HG03066 (cell line): ENCODE measurements at regions not wholly inside any gene's neighbourhood (a gene's known extent, or its start where the extent isn't known, plus 50 kb on each side); places are given as distances from the start of the nearest gene placed in this dataset.
"Not testable (repeated sequence)": the region's sequence is repeated elsewhere in the genome, so short reads cannot be mapped to it uniquely, and the experiment has no call there.

Experiments
- ATAC-seq: cut with Tn5 transposase; IDR thresholded peaks from one replicate; pipeline ENCODE4 v1.9.1; 2021; ENCODE audit warnings: low read depth; ENCODE audit not compliant: unreplicated experiment

DNA sequence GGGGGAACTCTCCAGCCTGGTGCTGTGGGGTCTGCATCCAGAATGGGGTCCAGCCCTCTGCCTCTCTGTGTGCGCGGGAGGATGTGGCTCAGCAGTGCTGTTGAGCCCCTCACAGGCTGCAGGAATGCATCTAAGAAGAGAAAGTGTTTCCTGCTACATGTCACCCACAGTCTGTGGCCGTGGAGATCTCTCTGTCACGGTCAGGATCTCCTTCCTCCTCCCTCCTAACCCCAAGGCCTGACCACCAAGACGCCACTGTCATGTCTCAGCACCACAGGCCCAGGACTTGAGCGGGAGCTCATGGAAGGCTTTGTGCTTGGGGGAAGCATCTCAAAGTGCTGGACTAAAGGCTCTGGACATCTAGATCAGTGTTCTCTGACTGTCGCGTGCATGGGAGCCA lies 90.1 kb downstream of the SREK1 start:
- no peak for ATAC-seq

DNA sequence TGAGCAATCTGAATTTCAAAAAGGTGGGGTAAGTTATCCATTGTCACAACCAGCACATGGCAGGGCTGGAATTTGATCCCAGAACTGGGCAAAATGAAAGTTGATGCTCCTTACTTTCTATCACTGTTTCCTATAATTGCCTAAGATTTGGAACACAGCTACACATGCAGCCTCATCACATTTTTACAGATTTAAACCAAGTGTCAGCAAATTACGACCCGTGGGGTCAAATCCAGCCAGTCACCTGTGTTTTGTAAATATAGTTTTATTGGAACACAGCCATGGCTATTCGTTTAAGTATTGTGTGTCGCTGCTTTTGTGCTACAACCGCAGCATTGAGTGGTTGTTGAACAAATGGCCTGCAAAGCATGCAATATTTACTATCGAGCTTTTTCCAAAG lies 94.3 kb downstream of the SREK1 start:
- no peak for ATAC-seq

DNA sequence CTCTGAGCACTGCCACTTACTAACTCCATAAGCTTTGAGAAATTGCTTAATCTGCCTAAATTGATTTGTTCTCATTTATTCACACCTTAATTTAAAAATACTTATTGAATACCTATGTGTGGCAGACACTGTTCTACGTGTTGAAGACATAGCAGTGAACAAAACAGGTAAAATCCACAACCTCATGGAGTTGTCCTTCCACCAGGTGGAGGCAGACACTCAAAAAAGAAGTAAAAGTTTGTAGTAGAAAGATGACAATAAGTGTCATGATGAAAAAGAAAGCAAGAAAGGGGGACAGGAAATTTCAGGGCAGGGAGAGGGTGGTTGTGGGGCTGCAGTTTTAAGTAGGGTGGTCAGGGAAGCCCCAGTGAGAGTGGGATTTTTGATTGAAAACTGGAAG lies 94.9 kb downstream of the SREK1 start:
- no peak for ATAC-seq

DNA sequence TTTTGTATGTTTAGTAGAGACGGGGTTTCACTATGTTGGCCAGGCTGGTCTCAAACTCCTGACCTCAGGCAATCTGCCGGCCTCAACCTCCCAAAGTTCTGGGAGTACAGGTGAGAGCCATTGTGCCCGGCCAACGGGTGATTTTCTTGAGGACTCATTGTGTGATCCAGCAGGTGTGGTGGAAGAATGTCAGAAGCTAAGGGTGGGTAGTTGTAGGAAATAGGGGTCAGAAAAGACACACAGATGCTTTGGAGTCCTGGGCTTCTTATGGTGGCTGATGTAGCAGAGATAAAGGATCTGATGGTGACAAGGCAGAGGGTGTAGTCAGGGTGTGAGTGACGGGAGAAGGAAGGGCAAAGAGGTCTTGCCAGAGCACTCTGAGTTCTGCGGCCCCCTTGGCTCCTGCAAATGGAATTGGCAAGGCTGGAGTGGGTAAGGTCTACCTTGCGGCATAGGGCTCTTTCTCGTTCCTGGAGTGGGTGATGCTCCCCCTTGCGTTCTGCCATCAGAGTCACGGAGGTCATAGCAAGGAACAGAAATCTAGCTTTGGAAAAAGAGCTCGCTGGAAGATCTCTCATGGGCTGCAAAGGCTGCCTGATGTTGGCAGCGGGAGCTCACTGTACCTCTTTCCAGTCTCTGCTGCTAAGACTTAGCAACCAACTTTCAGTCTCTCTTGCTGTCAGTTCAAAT lies 97.2 kb downstream of the SREK1 start:
- ATAC-seq = no peak

DNA sequence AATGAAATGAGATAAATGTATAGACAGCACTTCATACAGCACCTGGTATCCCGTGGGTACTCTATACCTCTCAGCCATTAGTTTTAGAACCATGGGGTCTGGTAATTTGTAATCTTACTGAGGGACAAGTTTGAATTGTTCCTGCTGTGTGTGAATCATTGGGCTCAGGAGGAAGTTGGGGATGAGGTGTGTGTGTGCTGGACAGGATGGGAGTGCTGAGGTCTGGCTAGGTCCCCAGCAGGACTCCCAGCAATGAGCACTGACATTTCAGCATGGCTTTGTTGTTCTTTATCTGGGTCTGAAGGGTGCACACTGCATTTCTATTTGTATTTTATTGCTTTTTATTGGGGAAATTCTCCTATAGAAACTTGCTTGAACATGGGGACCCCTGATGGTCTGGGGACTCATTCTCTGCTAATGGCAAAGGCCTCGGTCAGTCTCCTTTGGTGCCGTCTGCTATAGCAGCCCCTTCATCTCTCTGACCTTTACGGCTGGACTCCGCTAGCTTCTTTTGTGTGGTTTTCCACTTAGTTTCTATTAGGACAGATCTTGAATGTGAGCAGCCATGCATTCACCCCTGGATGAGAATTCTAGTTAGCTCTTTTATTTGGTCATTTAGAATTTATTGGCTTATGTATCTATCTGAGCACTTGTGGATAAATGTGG lies 98.1 kb downstream of the SREK1 start:
- no peak for ATAC-seq

DNA sequence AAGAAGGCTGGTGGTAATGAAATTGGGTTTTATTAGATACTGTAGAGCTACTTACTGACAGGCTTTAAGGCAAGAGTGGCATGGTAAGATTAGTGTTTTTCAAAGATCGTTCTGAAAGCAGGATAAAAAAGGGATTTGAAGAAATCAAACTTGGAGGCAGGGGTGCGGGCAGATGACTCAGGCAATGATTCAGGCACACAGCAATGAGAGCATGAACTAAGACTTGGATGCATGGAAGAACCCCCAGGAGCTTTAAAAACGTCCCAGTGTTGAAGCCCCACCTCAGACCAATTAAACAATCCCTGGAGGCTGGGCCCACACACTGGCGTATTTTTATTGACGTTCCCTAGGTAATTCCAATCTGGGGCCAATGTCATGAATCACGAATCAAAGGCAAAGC lies 102.5 kb downstream of the SREK1 start:
- ATAC-seq = no peak

DNA sequence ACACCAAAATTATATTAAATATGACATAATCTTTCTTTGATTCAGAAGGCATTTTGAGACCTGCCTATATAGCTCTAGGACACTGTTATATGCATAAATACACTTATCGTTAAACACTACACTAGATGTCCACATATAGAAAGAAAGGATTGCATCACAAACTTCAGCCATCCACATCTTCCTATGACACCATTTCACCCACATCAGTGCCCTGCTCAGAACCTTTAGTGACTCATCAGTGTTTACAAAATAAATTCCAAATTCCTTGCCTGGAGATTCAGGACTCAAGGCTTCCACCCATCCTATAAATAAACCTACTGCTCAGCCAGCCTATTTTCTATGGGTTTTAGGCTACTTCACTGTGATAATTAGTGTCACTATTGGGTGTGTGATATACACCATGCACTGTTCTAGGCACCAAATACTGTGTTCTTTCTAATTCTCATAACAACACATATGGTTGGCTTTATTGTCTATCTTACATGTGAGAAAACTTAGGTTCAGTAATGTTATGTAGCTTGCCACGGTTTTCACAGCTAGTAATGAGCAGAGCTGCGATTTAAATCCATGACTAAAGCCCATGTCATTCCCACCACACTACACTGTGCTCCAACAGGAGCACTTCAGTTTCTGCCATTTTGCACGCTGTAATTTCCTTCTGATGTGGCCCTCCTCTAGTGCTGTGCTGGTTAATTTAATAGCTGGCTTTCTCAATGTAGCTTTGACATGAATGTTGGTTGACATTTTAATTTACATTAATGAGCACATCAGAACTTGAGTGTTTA lies 103.3 kb downstream of the SREK1 start:
- ATAC-seq = no peak

DNA sequence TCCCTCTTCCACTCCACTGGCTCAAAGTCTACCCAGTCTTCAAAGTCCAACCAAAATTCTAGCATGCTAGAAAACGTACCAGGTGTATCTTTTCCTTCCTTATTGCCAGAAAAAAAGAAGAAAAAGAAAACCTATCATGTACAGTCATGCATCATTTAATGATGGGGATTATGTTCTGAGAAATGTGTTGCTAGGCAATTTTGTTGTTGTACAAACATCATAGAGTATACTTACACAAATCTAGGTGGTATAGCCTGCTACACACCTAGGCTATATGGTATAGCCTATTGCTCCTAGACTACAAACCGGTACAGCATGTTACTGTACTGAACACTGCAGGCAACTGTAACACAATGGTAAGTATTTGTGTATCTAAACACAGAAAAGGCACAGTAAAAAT lies 104.8 kb downstream of the SREK1 start:
- no peak for ATAC-seq

DNA sequence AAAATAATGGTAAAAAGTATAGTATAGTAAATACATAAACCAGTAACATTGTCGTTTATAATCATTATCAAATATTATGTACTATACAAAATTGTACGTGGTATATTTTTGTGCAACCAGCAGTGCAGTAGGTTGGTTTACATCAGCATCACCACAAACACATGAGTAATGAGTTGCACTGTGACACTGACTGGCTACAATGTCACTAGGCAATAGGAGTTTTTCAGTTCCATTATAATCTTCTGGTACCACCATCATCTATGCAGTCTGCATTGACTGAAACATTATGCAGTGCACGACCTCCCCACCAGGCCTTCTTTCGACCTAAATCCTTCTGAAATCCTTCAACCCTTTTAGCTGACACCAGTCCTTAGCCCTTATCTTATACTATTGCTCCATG lies 105.8 kb downstream of the SREK1 start:
- no peak for ATAC-seq

DNA sequence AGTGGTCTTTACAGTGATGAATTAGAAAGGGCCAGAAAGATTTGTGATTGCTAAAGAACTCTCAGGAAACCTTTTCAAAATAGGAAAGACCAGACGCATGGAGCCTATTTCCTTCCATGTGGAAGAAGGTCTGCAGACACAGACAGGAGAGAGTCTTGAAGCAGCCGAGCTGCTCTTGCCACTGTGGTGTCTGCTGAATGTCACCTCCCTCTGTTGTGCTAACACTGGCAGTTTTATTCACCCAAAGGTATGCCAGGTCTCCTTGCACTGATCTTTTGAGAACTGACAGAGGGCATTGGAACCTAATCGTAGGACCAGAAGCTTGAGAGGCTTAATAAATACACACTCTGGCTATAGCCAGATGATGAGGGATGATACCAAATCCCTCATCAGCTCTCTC lies 108.7 kb downstream of the SREK1 start:
- ATAC-seq = no peak

DNA sequence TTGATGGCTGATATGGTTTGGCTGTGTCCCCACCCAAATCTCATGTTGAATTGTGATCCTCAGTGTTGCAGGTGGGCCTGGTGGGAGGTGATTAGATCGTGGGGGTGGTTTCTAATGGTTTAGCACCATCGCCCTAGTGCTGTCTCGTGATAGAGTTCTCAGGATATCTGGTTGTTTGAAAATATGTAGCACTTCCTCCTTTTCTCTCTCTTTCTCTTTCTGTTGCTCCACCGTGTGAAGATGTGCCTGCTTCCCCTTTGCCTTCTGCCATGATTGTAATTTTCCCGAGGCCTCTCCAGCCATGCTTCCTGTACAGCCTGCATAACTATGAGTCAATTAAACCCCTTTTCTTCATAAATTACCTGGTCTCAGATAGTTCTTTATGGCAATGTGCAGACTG lies 111.6 kb downstream of the SREK1 start:
- ATAC-seq = no peak

DNA sequence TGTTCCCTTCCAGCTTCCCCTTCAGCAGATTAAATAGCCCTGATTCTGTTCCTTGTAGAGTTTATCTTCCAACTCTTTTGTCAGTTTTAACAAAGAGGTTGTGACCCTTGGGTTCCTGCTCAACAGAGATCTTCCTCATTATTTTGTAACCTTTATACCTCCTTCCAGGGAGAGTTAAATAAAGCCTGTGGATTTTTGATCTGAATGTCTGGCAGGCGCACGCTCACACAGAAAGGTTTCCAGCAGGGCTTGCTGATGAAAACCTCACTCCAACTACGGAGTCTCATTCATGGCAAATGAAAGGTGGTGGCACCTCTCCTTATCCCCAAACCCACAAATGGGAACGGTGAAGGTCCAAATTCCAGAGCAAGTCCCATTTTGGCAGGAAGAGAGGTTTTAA lies 129.0 kb downstream of the SREK1 start:
- ATAC-seq = no peak

DNA sequence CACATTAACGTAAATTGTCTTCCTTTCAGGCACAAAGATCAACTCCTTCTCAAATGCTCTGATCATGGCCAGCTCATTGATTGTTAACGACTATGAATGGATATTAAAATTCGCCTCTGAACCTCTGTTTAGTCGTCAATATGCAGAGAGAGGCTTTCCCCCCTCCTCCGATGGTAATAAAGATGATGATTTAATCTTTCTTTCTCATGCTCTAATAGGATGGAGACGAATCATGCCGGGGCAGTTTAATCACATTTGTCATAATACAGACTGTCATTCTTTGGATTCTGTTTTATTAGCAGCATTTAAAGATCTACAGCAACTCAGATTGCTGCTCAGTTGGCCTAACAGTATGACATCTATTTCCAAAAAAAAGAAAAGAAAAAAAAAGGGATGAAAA lies 132.9 kb downstream of the SREK1 start:
- no peak for ATAC-seq

DNA sequence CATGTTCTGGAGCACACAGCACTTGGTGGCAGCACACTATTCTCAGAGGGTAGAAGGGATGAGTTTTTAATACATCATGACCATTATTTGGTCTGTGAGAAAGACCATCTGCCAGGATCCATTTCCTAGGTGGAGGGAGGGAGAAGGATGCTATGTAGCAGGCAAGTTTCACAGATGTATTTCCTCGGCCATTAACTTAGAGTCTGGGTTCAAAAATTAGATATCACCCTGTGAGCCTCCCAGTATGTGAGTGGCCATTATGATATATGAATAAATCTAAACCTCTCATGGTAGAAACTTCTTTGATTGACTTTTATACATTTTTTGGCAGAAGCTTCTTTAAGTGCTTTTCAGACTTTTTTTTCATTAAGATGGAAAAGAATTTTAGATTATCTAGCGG lies 133.9 kb downstream of the SREK1 start:
- ATAC-seq = no peak

DNA sequence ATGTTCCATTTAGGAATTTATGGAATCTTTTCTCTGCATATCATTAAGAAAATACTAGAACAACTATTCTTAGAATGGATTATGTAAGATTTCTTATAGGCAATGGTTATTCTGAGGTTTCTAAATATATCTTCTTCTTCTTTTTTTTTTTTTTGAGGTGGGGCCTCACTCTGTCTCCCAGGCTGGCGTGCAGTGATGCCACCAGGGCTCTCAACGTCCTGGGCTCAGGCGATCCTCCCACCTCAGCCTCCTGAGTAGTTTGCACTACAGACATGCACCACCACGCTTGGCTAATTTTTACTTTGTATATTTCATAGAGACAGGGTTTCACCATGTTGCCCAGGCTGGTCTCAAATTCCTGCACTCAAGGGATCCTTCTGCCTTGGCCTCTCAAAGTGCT lies 137.2 kb downstream of the SREK1 start:
- ATAC-seq = no peak

DNA sequence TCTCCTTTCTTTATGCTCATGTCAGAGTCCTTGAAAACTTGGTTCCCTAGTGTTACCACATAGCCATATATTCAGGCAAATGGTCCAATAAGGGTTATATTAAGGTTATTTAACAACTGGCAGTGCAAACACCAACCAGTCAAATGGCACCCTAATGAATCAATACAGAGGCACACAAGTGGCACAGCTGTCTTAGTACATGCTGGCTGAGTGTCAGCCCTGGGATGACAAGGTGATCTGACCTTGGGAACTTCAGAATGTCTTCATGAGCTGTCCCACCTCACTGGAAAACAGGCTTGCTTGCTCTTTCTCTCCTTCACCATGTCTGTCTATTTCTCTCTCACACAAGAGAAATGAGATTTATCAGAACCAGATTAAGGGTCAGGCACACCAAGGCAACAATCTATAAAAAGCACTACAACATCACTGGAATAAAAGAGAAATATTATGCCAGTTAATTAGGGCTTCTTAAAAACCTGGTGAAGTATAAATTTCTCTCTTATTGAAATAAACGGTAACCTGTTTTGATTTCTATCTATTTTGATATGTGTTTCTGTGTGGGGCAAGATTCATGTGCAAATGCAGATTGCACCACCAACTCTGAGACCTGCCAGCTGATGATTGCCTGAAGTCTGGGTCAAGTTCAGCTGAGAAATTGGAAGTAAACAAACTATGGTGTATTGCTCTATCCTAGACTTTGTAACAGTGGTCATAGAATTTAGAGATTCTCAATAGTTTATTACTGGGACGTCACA lies 140.7 kb downstream of the SREK1 start:
- no peak for ATAC-seq

DNA sequence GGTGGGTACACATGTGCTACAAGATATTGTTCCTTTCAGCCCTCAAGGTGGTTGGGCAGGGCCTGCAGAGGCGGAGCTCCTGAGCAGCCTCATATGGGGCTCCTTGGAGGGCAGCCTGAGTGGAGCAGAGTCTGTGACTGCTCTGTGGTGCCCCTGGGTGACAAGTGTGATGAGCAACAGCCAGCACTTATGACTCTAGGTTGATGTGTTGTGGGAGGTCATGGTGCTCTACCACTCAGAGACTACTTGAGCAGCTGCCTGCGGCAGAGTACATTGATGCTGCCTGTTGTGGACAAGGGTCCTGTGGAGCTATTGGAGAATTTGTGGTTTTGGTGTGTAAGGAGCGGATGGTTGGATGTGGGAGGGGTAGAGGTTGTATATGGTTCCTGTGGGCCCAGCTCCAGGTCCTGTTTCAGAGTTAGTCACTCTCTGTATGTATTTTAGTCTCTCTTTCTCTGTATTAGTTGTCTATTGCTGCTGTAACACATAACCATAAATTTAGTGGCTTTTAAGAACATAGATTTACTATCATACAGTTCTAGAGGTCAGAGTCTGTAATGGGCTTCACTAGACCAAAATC lies 141.3 kb downstream of the SREK1 start:
- no peak for ATAC-seq

DNA sequence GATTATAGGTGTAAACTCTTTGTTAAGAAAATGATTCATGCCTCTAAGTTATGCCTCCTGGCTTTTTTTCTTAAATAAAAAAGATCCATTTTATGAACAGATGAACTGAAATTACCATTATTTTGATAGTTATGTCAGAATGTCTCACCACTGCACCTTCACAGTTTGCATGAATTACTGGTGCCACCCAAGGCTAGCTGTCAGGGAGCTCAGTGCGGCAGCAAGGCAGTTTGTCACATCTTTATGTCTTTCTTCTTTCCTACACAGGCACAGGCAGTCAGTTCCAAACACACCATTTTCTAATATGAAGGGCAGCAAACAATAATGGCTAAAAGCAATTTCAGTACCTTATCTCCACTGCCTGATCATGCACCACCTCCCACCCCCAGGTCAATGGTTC lies 147.7 kb downstream of the SREK1 start:
- no peak for ATAC-seq

DNA sequence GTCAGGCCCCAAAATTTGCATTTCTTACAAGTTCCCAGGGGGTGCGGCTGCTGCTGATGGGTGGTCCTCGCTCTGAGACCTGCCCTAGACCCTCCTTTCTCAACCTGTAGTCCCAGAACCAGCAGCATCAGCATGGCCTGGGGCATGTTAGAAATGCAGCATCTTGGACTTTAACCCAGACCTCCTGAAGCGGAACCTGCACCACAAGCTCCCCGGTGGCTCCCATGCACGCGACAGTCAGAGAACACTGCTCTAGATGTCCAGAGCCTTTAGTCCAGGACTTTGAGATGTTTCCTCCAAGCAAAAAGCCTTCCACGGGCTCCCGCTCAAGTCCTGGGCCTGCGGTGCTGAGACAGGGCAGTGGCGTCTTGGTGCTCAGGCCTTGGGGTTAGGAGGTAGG lies 149.8 kb downstream of the SREK1 start:
- not testable (repeated sequence) for ATAC-seq

DNA sequence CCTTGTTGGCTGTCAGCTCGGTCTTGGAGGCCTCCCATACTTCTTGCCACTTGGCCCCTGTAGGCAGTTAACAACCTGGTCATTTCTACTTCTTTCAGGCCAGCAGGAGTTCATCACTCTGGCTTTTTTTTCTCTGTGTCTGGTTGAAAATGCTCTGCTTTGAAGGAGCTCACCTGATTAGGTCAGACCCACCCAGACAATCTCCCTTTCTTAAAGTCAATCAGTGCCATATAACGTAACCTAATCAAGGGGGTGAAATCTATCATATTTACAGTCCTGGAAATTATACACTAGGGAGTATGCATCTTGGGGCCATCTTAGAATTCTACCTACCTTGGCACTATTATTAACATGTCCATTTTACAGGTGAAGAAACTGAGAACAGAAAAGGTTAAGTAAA lies 155.4 kb downstream of the SREK1 start:
- ATAC-seq = no peak

DNA sequence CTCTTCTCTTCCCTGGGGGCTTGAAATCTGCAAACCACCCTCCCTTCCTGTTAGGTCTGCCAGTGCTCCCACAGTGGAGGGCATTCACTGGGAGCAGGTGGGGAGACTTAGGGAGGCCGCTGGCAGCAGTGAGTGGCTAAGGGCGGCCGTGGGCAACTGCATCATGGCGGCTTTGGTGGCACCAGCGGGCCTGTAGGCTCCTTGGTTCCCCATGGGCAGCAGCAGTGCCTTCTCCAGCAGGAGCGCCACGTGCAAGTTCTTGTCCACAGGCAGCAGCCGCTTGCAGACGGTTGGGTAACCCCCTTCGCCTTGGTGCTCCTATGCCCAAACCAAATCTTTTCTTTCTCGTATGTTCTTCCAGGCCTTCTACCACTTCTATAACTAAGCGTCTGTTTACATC lies 158.2 kb downstream of the SREK1 start:
- no peak for ATAC-seq
